Activated CD8-positive, alpha-beta T cell treated with anti-CD3 and anti-CD28 coated beads, Interleukin-2, amount 10 ng/mL, durations not matched to agents 7 days and 5 days (primary cell): ENCODE measurements at regions not wholly inside any gene's neighbourhood (a gene's known extent, or its start where the extent isn't known, plus 50 kb on each side); places are given as distances from the start of the nearest gene placed in this dataset.
A peak's percentile ranks its signal among the peaks of the same experiment; 100 is the strongest.
"Not testable (repeated sequence)": the region's sequence is repeated elsewhere in the genome, so short reads cannot be mapped to it uniquely, and the experiment has no call there.

Source experiments
- ATAC-seq: fragments of 150-1000 bp; cut with Tn5 transposase; one replicate; pipeline ENCODE4 v1.10.0; 2021; ENCODE audit warnings: moderate library complexity
- CTCF ChIA-PET: fragments of 350-600 bp; sonication (Branson Sonifier 250); formaldehyde crosslinking; loops from one replicate; lab custom pipeline; 2021; ENCODE audit warnings: antibody characterized with exemption; lab: Charles Lee
- POLR2A ChIA-PET: fragments of 350-600 bp; sonication (Branson Sonifier 250); formaldehyde crosslinking; loops from one replicate; lab custom pipeline; 2021; ENCODE audit warnings: antibody characterized with exemption; lab: Charles Lee
- DNase-seq: peaks from one replicate; pipeline ENCODE4 v3.0.0-alpha.2; 2020
- H3K27ac Mint-ChIP-seq: one replicate; pipeline ENCODE4 v1.8.0; 2021; ENCODE audit warnings: mild to moderate bottlenecking, mixed read lengths
- H3K27me3 Mint-ChIP-seq: one replicate; pipeline ENCODE4 v1.8.0; 2021; ENCODE audit warnings: low read depth, mixed read lengths
- H3K36me3 Mint-ChIP-seq: one replicate; pipeline ENCODE4 v1.8.0; 2021; ENCODE audit warnings: low read depth, mixed read lengths
- H3K4me1 Mint-ChIP-seq: one replicate; pipeline ENCODE4 v1.8.0; 2021; ENCODE audit warnings: low read depth, mixed read lengths
- H3K4me3 Mint-ChIP-seq: one replicate; pipeline ENCODE4 v1.8.0; 2021; ENCODE audit warnings: mild to moderate bottlenecking, mixed read lengths
- H3K9me3 Mint-ChIP-seq: one replicate; pipeline ENCODE4 v1.8.0; 2022; ENCODE audit warnings: mixed read lengths; ENCODE audit not compliant: insufficient read depth

- Mint-ChIP-seq H3K27ac (no peak overlapping the region), H3K27me3 (peaks cover 6% of the 10 kb centered on the region), H3K36me3 (no peaks in the 10 kb centered on the region), H3K4me1 (peaks cover 13% of the 10 kb centered on the region), H3K4me3 (no peak overlapping the region), H3K9me3 (no peaks in the 10 kb centered on the region)
- POLR2A ChIA-PET: no interaction called here
- CTCF ChIA-PET: no interaction called here
- DNase-seq (no peak), ATAC-seq (no peak)
These were observed 109.3 kb upstream of the MDFIC start for GRCh38 chr7:114812570-114812969.

- ChIA-PET CTCF (interaction anchor here (1.3 kb wide), 1 partner anchor 14 kb away, joined by 3 read pairs; no protein-coding TSS in a partner anchor), POLR2A (no interaction called here)
- H3K4me1 Mint-ChIP-seq: peaks cover 13% of the 10 kb centered on the region
- H3K36me3 Mint-ChIP-seq: no peaks in the 10 kb centered on the region
- ATAC-seq (no peak), DNase-seq (no peak)
- no peak overlapping the region for H3K27ac Mint-ChIP-seq
- no peaks in the 10 kb centered on the region for H3K9me3 Mint-ChIP-seq
- no peak overlapping the region for H3K4me3 Mint-ChIP-seq
- H3K27me3 Mint-ChIP-seq: peaks cover 6% of the 10 kb centered on the region
These were observed 108.3 kb upstream of the MDFIC start for GRCh38 chr7:114813624-114814023.

- H3K36me3 Mint-ChIP-seq, H3K27ac Mint-ChIP-seq, H3K27me3 Mint-ChIP-seq, H3K4me3 Mint-ChIP-seq, H3K9me3 Mint-ChIP-seq, ATAC-seq, DNase-seq, POLR2A ChIA-PET, CTCF ChIA-PET: not testable (repeated sequence)
- peaks cover 13% of the 10 kb centered on the region for H3K4me1 Mint-ChIP-seq
These were observed 104.9 kb upstream of the MDFIC start for GRCh38 chr7:114817036-114817435.

GRCh38 chr7:114818501-114818900 is 103.4 kb upstream of the MDFIC start:
- H3K4me3 Mint-ChIP-seq: no peak overlapping the region
- DNase-seq (no peak), ATAC-seq (no peak)
- H3K9me3 Mint-ChIP-seq: no peaks in the 10 kb centered on the region
- H3K36me3 Mint-ChIP-seq: no peaks in the 10 kb centered on the region
- ChIA-PET CTCF (no interaction called here), POLR2A (no interaction called here)
- H3K4me1 Mint-ChIP-seq: peaks cover 7% of the 10 kb centered on the region
- no peak overlapping the region for H3K27ac Mint-ChIP-seq
- no peaks in the 10 kb centered on the region for H3K27me3 Mint-ChIP-seq

GRCh38 chr7:114819616-114820362 is 102.1 kb upstream of the MDFIC start:
- ATAC-seq (no peak), DNase-seq (no peak)
- ChIA-PET CTCF (no interaction called here), POLR2A (interaction anchor here (0.9 kb wide), 1 partner anchor 52 kb away, joined by 3 read pairs; no protein-coding TSS in a partner anchor)
- H3K36me3 Mint-ChIP-seq: no peaks in the 10 kb centered on the region
- no peak overlapping the region for H3K4me3 Mint-ChIP-seq
- H3K27me3 Mint-ChIP-seq: no peaks in the 10 kb centered on the region
- H3K27ac Mint-ChIP-seq: no peak overlapping the region
- H3K9me3 Mint-ChIP-seq: no peaks in the 10 kb centered on the region
- H3K4me1 Mint-ChIP-seq: no peaks in the 10 kb centered on the region

GRCh38 chr7:114821030-114821900 is 100.6 kb upstream of the MDFIC start:
- DNase-seq (no peak), ATAC-seq (no peak)
- no peaks in the 10 kb centered on the region for H3K9me3 Mint-ChIP-seq
- no peak overlapping the region for H3K4me3 Mint-ChIP-seq
- peaks cover 6% of the 10 kb centered on the region for H3K36me3 Mint-ChIP-seq
- ChIA-PET CTCF (no interaction called here), POLR2A (no interaction called here)
- peaks cover 7% of the 10 kb centered on the region for H3K4me1 Mint-ChIP-seq
- no peaks in the 10 kb centered on the region for H3K27me3 Mint-ChIP-seq
- H3K27ac Mint-ChIP-seq: no peak overlapping the region

GRCh38 chr7:114822131-114822530 is 99.8 kb upstream of the MDFIC start:
- no peak overlapping the region for H3K4me3 Mint-ChIP-seq
- H3K36me3 Mint-ChIP-seq: peaks cover 8% of the 10 kb centered on the region
- no peaks in the 10 kb centered on the region for H3K27me3 Mint-ChIP-seq
- DNase-seq: no peak
- CTCF ChIA-PET: no interaction called here
- POLR2A ChIA-PET: no interaction called here
- no peak overlapping the region for H3K27ac Mint-ChIP-seq
- no peak for ATAC-seq
- H3K4me1 Mint-ChIP-seq: peaks cover 7% of the 10 kb centered on the region
- peaks cover 7% of the 10 kb centered on the region for H3K9me3 Mint-ChIP-seq

GRCh38 chr7:114822844-114823243 is 99.0 kb upstream of the MDFIC start:
- ATAC-seq (no peak), DNase-seq (no peak)
- peaks cover 8% of the 10 kb centered on the region for H3K36me3 Mint-ChIP-seq
- ChIA-PET POLR2A (no interaction called here), CTCF (no interaction called here)
- H3K4me1 Mint-ChIP-seq: peaks cover 7% of the 10 kb centered on the region
- no peak overlapping the region for H3K27ac Mint-ChIP-seq
- H3K4me3 Mint-ChIP-seq: no peak overlapping the region
- H3K9me3 Mint-ChIP-seq: peaks cover 10% of the 10 kb centered on the region
- H3K27me3 Mint-ChIP-seq: no peaks in the 10 kb centered on the region

- Mint-ChIP-seq H3K36me3 (peaks cover 8% of the 10 kb centered on the region), H3K4me1 (peaks cover 7% of the 10 kb centered on the region), H3K27ac (no peak overlapping the region), H3K27me3 (no peaks in the 10 kb centered on the region), H3K4me3 (no peak overlapping the region), H3K9me3 (peaks cover 10% of the 10 kb centered on the region)
- ATAC-seq (no peak), DNase-seq (no peak)
- CTCF ChIA-PET: no interaction called here
- POLR2A ChIA-PET: no interaction called here
These were observed 98.6 kb upstream of the MDFIC start for GRCh38 chr7:114823290-114823689.

GRCh38 chr7:114825423-114825951 is 96.4 kb upstream of the MDFIC start:
- peak; percentile 23 for DNase-seq
- H3K27ac Mint-ChIP-seq: no peak overlapping the region
- ChIA-PET CTCF (no interaction called here), POLR2A (no interaction called here)
- H3K4me3 Mint-ChIP-seq: no peak overlapping the region
- H3K27me3 Mint-ChIP-seq: no peaks in the 10 kb centered on the region
- peaks cover 10% of the 10 kb centered on the region for H3K36me3 Mint-ChIP-seq
- no peak for ATAC-seq
- H3K9me3 Mint-ChIP-seq: peaks cover 10% of the 10 kb centered on the region
- H3K4me1 Mint-ChIP-seq: peaks cover 7% of the 10 kb centered on the region

GRCh38 chr7:114830952-114831351 is 90.9 kb upstream of the MDFIC start:
- Mint-ChIP-seq H3K27ac (no peak overlapping the region), H3K9me3 (peaks cover 10% of the 10 kb centered on the region), H3K4me1 (peaks cover 3% of the 10 kb centered on the region), H3K27me3 (no peaks in the 10 kb centered on the region), H3K4me3 (no peak overlapping the region), H3K36me3 (peaks cover 5% of the 10 kb centered on the region)
- ATAC-seq: no peak
- no peak for DNase-seq
- ChIA-PET POLR2A (no interaction called here), CTCF (no interaction called here)
